Ovary (tissue), 3 donors: ENCODE measurements at regions not wholly inside any gene's neighbourhood (a gene's known extent, or its start where the extent isn't known, plus 50 kb on each side); places are given as distances from the start of the nearest gene placed in this dataset.

Source experiments
- EP300 ChIP-seq: sonication (generic); formaldehyde crosslinking; IDR thresholded peaks from one replicate; pipeline ENCODE4 v1.6.1; 2017; ENCODE audit warnings: antibody characterized with exemption
- POLR2A ChIP-seq: fragments of 450-650 bp; IDR thresholded peaks from one replicate; pipeline ENCODE4 v1.6.1; 2017; ENCODE audit warnings: antibody characterized with exemption, mild to moderate bottlenecking, moderate library complexity
- TF ChIP-seq, protein P1 (sequence below), 3 donors: fragments of 450-650 bp in 2 of 3; fragments of 200-600 bp in 1 of 3; IDR thresholded peaks; one replicate each; pipeline versions ENCODE4 v1.5.1 to v1.8.0; 2016 to 2022; ENCODE audit warnings: antibody characterized with exemption in 3 of 3, mild to moderate bottlenecking in 1 of 3
- donor health status: DM: no; HTN: no; CAD: no.

DNA sequence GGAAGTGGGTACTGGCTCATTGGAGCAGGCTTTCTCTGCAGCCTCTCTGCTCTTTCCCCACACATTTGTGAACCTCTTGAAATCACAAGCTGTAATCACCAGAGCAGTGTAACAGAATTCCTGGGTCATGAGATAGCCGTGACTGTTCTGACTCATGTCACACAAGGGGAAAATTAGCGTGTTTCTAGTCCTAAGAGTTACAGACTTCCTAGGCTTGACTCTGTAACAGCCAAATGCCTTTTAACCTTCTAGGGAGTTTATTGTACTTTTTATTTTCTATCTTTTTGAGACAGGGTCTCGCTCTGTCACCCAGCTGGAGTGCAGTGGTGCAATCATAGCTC is 54.7 kb upstream of the TRAK1 start:
- TF ChIP-seq POLR2A = no peak
- TF ChIP-seq, protein P1, sequence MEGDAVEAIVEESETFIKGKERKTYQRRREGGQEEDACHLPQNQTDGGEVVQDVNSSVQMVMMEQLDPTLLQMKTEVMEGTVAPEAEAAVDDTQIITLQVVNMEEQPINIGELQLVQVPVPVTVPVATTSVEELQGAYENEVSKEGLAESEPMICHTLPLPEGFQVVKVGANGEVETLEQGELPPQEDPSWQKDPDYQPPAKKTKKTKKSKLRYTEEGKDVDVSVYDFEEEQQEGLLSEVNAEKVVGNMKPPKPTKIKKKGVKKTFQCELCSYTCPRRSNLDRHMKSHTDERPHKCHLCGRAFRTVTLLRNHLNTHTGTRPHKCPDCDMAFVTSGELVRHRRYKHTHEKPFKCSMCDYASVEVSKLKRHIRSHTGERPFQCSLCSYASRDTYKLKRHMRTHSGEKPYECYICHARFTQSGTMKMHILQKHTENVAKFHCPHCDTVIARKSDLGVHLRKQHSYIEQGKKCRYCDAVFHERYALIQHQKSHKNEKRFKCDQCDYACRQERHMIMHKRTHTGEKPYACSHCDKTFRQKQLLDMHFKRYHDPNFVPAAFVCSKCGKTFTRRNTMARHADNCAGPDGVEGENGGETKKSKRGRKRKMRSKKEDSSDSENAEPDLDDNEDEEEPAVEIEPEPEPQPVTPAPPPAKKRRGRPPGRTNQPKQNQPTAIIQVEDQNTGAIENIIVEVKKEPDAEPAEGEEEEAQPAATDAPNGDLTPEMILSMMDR (IDR thresholded peaks at IDR 0.05) = no peak
- no peak for TF ChIP-seq EP300
